Forelimb muscle (tissue), 1 donor: ENCODE measurements at regions not wholly inside any gene's neighbourhood (a gene's known extent, or its start where the extent isn't known, plus 50 kb on each side); places are given as distances from the start of the nearest gene placed in this dataset.
A peak's percentile ranks its signal among the peaks of the same experiment; 100 is the strongest.

Experiments used
- DNase-seq: peaks from one replicate; pipeline ENCODE4 v3.0.0-alpha.2; 2013; ENCODE audit warnings: low read depth

GRCh38 chr11:8799273-8799672 is 111.7 kb upstream of the AKIP1 start:
- no peak for DNase-seq

DNA sequence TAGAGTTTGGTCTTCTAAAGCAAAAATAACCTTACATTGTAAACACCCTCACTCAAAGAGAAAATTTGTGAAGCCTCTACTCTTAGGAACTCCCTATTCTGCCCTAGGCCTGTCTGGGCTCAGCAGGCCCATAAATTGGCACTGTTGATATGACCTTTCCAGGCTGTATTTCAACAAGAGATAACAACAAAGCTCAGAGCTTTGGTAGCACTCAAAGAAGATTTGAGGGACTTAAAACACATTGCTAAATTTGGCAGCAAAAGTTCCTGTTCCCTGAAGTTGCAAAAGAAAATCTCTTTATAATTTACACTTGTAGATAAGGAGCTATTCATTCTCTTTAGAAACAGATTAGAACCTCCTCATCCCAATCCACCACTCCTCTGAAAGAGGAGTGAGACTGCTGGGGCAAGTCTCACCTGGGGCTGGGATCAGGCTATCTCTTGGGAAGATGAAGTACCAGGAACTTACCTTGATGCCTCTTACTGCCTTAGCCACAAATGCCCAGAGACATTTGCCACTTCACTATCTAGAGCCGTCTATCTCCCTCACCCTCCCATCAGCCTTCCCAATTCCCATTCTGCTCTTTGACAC is 110.4 kb upstream of the AKIP1 start:
- DNase-seq: no peak

DNA sequence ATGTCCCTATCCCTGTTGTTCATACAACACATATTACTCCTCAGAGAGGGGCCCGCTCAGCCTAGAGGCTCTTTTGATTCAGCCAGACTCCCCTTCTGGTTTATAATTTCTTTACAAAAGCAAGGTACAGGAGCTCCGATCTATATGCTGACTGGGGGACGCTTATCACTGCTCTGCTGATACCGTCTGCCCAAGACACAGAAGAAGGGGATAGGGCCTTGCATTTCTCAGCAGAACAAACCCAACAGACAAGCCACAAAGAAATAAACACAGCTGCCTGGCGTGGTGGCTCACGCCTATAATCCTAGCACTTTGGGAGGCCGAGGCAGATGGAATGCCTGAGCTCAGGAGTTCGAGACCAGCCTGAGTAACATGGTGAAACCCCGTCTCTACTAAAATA is 109.9 kb upstream of the AKIP1 start:
- DNase-seq: no peak

DNA sequence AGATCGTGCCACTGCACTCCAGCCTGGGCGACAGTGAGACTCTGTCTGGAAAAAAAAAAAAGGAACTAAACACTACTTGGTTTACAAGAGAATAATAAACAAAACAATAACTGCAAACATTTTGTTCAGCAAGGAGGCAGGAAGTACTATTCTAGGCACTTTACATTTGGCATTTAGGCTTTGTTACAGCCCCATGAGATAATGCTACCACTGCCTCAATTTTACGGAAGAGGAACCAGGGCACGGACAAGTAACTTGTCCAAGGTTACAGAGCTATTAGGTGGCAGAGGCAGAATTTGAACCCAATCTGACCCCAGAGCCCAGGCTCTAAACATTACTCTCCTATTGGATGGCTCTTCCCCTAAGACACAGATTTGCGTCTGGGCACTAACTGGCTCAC is 108.7 kb upstream of the AKIP1 start:
- DNase-seq: no peak

- DNase-seq: no peak
Measured at GRCh38 chr11:8803973-8804372, 107.0 kb upstream of the AKIP1 start.

DNA sequence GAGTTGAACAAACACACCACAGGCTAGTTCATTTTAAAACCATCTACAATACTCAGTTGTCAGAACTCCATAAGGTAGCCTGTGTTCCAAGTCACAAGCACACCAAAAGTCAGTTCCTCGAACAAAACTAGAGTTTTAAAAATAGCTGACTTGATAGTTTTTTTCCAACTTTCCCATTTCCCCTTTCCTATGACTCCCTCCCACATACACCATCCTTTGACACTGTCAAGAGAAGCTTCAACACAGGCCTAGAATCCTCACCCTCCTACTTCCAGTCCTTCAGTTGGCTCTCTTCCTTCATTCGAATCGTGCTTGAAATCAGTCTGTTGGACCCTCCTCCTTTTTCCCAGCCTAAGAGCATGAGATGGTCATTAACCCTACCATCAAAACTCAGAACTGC is 105.7 kb upstream of the AKIP1 start:
- DNase-seq: no peak

DNA sequence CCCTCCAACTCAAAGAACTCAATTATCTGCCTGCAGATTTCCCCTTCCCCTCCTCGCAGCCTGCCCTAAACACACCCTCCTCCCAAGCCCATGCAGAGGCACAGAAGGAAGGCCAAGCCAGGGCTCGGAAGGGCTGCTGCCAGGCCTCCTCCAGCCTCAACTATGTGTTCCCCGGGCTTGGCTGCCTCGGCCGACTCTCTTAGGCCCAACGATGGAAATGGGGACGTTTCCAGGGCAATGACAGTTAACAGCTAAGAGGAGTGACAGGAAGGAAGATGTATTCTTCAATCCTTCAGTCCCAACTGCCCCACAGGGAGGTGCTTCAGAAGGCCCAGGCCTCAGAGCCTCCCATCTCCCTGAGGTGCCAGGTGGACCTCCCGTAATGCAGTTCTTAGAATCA is 104.0 kb upstream of the AKIP1 start:
- DNase-seq: no peak

- DNase-seq: peak; percentile 62
Measured at GRCh38 chr11:8807544-8808225, 103.3 kb upstream of the AKIP1 start.

DNA sequence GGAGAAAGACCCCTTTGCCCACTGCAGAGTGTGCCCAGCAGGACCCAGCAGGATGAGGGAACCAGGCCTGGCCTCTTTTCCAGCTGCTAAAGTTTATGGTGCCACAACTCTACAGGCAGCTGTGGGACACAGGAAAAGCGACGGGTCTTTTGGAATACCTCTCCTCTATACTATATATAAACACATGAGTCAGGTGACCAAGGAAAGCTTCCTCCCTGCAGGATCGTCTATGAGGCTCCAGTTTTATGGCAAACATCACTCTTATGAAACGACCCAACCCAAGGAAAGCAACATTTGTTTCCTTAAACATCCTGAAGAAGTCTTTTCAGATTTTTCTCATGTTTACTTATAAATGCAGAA is 102.8 kb upstream of the AKIP1 start:
- no peak for DNase-seq

GRCh38 chr11:8809241-8809938 is 101.6 kb upstream of the AKIP1 start:
- DNase-seq: no peak

DNA sequence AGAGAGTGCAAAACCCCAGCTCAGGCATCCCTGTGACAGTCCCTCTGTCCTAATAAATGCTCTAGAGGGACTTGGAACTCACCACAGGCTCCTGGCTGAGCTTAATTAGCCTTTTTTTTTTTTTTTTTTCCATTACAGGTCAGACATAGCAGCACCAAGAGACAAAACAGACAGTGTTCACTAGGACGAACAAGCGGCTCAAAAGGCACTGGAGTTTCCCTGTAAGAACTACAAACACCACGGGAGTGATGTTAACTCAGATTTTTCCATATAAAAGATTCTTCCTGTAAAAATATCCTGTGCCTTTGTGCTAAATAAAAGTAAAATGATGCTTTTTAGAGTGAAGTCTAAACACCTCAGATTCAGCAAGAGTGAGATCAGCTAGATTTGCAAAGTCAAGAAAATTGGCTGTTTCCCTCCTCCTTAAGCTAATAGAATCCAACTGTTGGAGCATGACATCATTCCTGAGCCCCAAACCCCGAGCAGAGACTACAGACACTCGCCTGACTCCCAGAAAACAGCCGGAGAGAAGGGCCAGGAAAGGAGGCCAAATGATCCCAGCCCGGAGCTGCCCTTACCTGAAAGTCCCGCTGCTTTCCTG is 101.0 kb upstream of the AKIP1 start:
- DNase-seq: no peak

- DNase-seq: peak; percentile 93
Measured at GRCh38 chr11:8810540-8811301, 100.3 kb upstream of the AKIP1 start.

DNA sequence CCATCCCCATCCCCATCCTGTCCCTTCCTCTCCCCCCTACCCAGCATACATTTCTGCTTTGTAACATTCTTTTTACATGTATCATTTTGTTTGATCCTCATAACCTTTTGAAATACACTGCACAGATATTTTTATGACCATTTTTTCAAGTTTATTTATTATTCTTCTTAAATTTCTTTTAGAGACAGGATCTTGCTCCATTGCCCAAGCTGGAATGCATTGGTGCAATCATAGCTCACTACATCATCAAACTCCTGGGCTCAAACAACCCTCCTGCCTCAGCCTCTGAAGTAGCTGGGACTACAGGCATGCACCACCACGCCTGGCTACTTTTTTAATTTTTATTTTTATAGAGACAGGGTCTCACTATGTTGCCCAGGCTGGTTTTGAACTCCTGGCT is 99.4 kb upstream of the AKIP1 start:
- no peak for DNase-seq

DNA sequence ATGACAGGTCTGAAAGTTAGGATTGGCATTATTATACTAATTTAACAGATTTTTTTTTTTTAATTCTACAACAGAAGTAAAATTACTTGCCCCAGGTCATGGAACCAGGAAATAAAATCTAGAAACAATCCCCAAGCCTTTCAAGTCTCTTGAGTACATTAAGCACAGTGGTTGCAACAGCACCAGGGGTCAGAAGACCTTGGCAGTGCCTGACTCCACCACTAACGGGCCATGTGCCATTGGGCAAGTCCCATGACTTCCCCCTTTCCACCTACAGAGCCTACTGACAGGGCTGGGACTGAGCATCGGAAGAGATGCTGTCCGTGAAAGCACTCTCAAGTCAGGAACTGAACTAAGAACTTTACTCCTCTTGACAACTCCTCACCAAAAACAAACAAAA is 98.6 kb upstream of the AKIP1 start:
- no peak for DNase-seq

GRCh38 chr11:8813658-8814057 is 97.3 kb upstream of the AKIP1 start:
- no peak for DNase-seq

DNA sequence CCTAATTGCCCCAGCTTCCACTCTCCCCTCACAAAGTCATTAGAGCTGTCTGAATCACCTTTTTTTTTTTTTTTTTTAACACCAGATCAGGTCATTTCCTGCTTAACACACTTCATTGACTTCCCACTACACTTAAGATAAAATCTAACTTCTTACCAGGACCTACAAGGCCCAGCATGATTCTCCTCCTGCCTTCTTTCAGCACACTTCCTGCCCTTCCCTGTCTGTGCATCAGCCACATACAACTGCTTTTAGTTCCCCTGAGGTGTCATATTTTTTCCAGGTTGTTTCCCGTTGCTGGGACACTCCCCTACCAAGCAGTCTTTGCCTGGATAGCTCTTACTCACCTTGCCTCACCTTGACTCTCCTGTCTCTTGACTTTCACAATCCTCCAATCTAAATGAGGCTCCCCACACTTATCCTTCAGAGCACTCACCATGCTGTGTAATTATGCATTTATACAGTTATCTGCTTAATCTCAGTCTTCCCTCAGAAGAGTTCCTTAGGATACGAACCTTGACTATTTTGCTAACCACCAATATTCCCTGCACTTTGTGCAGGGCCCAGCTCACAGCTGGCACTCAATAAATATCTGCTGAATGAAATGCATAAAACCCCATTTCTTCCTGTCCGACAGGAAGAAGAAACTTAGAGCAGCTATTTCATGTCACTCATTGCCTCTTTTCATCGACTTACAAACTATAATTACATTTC is 96.6 kb upstream of the AKIP1 start:
- no peak for DNase-seq

DNA sequence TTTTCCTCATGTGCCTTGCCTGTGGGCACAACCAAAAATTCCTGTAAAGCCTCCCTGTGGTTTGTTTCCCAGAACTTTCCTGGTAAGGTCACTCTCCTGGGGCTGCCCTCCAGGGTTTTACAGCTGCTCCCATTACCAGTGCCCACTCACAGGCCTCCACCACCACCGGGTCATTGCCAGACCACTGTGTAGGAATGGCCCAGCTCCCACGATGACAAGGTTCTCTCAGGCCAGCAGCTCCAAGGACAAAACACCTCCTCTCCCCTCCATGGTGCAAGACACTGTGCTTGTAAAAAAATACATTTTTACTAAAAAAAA is 96.1 kb upstream of the AKIP1 start:
- no peak for DNase-seq

DNA sequence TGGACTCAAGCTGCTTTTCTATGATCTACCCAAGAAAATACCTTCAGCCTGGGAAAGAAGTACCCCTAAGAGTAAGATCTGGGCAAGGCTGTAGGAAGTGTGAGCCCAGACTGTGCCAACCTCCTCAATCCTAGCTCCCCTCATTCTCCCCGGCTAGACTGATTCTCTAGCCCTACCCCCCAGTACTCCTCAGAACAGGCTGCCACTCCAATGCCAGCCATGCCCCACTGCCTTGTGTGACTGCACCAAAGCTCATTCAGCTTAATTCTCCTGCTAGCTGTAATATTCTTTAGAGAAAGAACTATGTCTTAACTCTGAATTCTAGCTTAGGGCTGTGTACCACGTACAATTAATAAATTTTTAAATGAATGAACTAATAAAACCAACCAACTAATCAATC is 92.6 kb upstream of the AKIP1 start:
- DNase-seq: no peak

GRCh38 chr11:8820401-8820800 is 90.6 kb upstream of the AKIP1 start:
- DNase-seq: no peak

DNA sequence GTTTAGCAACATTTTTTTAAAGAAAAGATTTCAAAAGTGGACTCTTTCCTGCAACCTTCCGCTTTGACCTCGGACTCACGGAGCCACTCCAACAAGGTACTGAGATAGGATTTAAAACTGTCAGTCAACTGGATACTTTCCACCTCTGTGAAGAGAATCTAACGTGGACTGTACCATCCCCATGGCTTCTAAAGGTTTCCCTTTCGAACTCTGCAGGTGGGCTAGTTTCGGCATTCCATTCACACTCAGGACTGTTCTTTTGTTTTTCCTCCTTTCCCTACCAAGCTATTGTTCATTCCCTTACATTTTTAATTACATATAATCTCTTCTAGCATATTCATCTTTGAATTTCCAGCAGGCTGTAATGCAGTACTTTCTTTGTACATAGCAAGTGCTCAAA is 88.5 kb upstream of the AKIP1 start:
- DNase-seq: no peak

DNA sequence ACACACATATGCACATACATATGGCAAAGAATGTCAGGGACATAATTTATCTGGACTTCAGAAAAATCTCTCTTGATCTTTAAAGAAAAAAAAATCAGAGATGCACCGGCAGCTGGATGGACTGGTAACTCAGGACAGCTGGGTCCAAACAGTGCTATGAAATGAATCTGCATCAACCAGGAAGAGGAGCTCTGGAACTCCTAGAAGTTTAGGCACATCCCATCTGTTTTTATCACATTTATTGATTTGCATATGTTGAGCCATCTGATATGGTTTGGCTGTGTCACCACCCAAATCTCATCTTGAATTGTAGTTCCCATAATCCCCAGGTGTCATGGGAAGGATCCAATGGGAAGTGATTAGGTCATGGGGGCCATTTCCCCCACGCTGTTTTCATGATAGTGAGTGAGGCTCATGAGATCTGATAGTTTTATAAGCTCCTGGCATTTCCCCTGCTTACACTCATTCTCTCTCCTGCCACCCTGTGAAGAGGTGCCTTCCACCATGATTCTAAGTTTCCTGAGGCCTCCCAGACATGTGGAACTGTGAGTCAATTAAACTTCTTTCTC is 87.7 kb upstream of the AKIP1 start:
- no peak for DNase-seq
